ENCODE measurements at regions not wholly inside any gene's neighbourhood (a gene's known extent, or its start where the extent isn't known, plus 50 kb on each side); places are given as distances from the start of the nearest gene placed in this dataset.
A peak's percentile ranks its signal among the peaks of the same experiment; 100 is the strongest.

DNA sequence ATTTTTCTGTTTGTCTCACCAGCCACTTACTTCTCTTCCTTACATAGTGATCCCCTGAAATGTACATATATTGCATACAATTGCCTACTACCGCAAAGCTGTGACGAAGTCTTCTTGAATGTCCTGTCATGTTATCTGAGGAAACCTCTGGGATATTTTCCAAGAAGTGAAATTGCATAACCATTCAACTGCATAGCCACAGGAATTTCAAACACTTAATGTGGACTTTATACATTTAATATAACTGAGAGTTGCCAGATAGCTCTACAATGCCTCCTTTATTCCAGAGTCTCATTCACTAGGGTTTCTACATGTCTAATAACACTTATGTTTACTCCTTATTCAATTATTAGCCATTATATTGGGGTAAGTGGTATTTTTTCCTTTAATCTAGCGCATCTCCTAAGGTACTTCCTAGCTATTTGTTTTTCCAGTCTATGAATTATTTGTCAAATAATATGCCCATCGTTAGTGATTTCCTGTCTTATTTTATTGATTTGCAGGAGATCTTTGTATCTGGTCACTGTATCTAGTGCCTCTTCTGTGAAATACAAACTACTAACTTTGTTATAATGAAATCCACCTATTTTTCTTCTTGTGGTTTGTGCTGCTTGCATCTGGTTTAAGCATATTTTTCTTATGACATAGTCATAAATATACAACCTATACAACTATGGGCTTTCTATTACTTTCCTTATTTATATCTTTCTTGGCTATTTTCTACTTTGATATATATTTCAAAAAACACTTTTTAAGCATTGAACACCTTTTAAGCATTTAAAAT is 69.2 kb upstream of the GRID2 start:
- TF ChIP-seq JUND (IDR thresholded peaks at IDR 0.05), result peak; percentile 86
- TF ChIP-seq POLR2AphosphoS5 (IDR thresholded peaks at IDR 0.05; ENCODE audit: low read depth, low read length), result peak; percentile 38; the same call in 1 of the 2 replicates
- peak; percentile 94 for TF ChIP-seq TEAD4 (IDR thresholded peaks at IDR 0.05; ENCODE audit: borderline replicate concordance, insufficient read depth)
- TF ChIP-seq TCF12 (IDR thresholded peaks at IDR 0.05), result peak; percentile 83
- peak; percentile 42; the same call in 1 of the 2 replicates for TF ChIP-seq YY1 (IDR thresholded peaks at IDR 0.05; ENCODE audit: low read depth)
- TF ChIP-seq, protein P1, sequence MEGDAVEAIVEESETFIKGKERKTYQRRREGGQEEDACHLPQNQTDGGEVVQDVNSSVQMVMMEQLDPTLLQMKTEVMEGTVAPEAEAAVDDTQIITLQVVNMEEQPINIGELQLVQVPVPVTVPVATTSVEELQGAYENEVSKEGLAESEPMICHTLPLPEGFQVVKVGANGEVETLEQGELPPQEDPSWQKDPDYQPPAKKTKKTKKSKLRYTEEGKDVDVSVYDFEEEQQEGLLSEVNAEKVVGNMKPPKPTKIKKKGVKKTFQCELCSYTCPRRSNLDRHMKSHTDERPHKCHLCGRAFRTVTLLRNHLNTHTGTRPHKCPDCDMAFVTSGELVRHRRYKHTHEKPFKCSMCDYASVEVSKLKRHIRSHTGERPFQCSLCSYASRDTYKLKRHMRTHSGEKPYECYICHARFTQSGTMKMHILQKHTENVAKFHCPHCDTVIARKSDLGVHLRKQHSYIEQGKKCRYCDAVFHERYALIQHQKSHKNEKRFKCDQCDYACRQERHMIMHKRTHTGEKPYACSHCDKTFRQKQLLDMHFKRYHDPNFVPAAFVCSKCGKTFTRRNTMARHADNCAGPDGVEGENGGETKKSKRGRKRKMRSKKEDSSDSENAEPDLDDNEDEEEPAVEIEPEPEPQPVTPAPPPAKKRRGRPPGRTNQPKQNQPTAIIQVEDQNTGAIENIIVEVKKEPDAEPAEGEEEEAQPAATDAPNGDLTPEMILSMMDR (IDR thresholded peaks at IDR 0.05), result no peak
- TF ChIP-seq, protein P2, sequence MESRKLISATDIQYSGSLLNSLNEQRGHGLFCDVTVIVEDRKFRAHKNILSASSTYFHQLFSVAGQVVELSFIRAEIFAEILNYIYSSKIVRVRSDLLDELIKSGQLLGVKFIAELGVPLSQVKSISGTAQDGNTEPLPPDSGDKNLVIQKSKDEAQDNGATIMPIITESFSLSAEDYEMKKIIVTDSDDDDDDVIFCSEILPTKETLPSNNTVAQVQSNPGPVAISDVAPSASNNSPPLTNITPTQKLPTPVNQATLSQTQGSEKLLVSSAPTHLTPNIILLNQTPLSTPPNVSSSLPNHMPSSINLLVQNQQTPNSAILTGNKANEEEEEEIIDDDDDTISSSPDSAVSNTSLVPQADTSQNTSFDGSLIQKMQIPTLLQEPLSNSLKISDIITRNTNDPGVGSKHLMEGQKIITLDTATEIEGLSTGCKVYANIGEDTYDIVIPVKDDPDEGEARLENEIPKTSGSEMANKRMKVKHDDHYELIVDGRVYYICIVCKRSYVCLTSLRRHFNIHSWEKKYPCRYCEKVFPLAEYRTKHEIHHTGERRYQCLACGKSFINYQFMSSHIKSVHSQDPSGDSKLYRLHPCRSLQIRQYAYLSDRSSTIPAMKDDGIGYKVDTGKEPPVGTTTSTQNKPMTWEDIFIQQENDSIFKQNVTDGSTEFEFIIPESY (IDR thresholded peaks at IDR 0.05; ENCODE audit: borderline replicate concordance, low read depth), result 0 out of 2 replicates have a peak, but pooled peaks have one; percentile 49
- TF ChIP-seq NFIC (IDR thresholded peaks at IDR 0.05; ENCODE audit: borderline replicate concordance), result peak; percentile 95
- no peak for TF ChIP-seq NRF1 (IDR thresholded peaks at IDR 0.05; ENCODE audit: low read depth, low read length)
- TF ChIP-seq RXRA (IDR thresholded peaks at IDR 0.05; ENCODE audit: borderline replicate concordance, low read depth), result peak; percentile 48; the same call in 1 of the 2 replicates
- TF ChIP-seq FOXM1 (IDR thresholded peaks at IDR 0.05; ENCODE audit: low read depth), result peak; percentile 41; the same call in 1 of the 2 replicates
- TF ChIP-seq, protein P3, sequence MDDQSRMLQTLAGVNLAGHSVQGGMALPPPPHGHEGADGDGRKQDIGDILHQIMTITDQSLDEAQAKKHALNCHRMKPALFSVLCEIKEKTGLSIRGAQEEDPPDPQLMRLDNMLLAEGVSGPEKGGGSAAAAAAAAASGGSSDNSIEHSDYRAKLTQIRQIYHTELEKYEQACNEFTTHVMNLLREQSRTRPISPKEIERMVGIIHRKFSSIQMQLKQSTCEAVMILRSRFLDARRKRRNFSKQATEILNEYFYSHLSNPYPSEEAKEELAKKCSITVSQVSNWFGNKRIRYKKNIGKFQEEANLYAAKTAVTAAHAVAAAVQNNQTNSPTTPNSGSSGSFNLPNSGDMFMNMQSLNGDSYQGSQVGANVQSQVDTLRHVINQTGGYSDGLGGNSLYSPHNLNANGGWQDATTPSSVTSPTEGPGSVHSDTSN (IDR thresholded peaks at IDR 0.05), result peak; percentile 77
- peak in 1 of 2 experiments; percentile 85; a peak in 3 of 4 replicates for TF ChIP-seq EP300 (IDR thresholded peaks at IDR 0.05; ENCODE audit: borderline replicate concordance in 1 of 2, low read depth in 1 of 2, low read length in 1 of 2)
- TF ChIP-seq FOXJ3 (CRISPR knock-in tag; IDR thresholded peaks at IDR 0.05), result no peak
- TF ChIP-seq SMC3 (IDR thresholded peaks at IDR 0.05; ENCODE audit: low read depth, low read length), result no peak
- TF ChIP-seq MEF2A (IDR thresholded peaks at IDR 0.05; ENCODE audit: borderline replicate concordance, low read depth), result peak; percentile 39; the same call in 1 of the 2 replicates
- peak; percentile 79 for TF ChIP-seq FOSL2 (IDR thresholded peaks at IDR 0.05; ENCODE audit: borderline replicate concordance, low read depth)
- no peak for TF ChIP-seq USF2 (IDR thresholded peaks at IDR 0.05; ENCODE audit: borderline replicate concordance, low read depth, low read length)
- TF ChIP-seq TAF1 (IDR thresholded peaks at IDR 0.05; ENCODE audit: borderline replicate concordance, low read depth, low read length), result no peak
- TF ChIP-seq, protein P4, sequence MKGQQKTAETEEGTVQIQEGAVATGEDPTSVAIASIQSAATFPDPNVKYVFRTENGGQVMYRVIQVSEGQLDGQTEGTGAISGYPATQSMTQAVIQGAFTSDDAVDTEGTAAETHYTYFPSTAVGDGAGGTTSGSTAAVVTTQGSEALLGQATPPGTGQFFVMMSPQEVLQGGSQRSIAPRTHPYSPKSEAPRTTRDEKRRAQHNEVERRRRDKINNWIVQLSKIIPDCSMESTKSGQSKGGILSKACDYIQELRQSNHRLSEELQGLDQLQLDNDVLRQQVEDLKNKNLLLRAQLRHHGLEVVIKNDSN (IDR thresholded peaks at IDR 0.05; ENCODE audit: borderline replicate concordance, low read depth), result 0 out of 2 replicates have a peak, but pooled peaks have one; percentile 15
- H3K9me2 ChIP-seq, result no peaks in the 10 kb centered on the region
- peak overlapping the region; percentile 62 to 84; a peak in 3 of 4 replicates for H3K27ac ChIP-seq (ENCODE audit: low read depth in 2 of 2, low read length in 1 of 2)
- no peaks in the 10 kb centered on the region for H3K9me3 ChIP-seq
- H2AFZ ChIP-seq (ENCODE audit: low read depth), result no peak overlapping the region
- peak overlapping the region; percentile 59 for H3K4me2 ChIP-seq
- H3K9ac ChIP-seq, result peak overlapping the region; percentile 60
- no peak overlapping the region; a peak in 2 of 4 replicates for H3K4me3 ChIP-seq (ENCODE audit: low read depth in 2 of 2, low read length in 1 of 2)
- 4% methylated on average over 4 of the region's 4 CpGs for WGBS (ENCODE audit: low lambda C conversion rate)
- H3F3A ChIP-seq (replicated peaks; ENCODE audit: insufficient read depth), result peaks cover 18% of the 10 kb centered on the region
- H3K27me3 ChIP-seq (ENCODE audit: insufficient read depth), result no peaks in the 10 kb centered on the region
- peaks cover 3 to 9% of the 10 kb centered on the region in 2 experiments; a peak in 2 of 4 replicates for H3K4me1 ChIP-seq (ENCODE audit: control insufficient read depth in 1 of 2, insufficient read depth in 2 of 2, low read depth in 1 of 2, low read length in 1 of 2)
- H3K79me2 ChIP-seq (ENCODE audit: insufficient read depth), result no peaks in the 10 kb centered on the region
- CTCF ChIA-PET, result no interaction called here
- no peaks in the 10 kb centered on the region for H4K20me1 ChIP-seq (ENCODE audit: insufficient read depth)
- DNase-seq, result no peak
- POLR2A ChIA-PET, result no interaction called here
- no peaks in the 10 kb centered on the region for H3K36me3 ChIP-seq (replicated peaks in 1 of 2; ENCODE audit: control insufficient read depth in 1 of 2, insufficient read depth in 2 of 2, low read length in 1 of 2)

Data from SK-N-SH (cell line).